ENCODE measurements at regions not wholly inside any gene's neighbourhood (a gene's known extent, or its start where the extent isn't known, plus 50 kb on each side); places are given as distances from the start of the nearest gene placed in this dataset.

DNA sequence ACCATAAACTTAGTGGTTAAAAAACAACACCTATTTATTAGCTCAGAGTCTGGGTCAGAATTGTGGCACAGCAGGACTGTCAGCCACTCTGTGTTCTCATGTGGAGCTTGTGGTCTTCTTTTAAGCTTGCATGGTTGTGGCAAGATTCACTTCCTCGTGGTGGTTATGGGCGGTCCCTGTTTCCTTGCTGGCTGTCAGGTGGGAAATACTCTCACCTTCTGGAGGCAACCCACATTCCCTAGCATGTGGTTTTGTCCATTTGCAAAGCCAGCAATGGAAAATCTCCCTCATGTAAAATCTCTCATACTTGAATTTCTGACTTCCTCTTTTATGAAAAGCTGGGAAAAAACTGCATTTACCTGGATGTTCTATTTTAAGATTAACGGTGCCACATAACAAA is 229.8 kb downstream of the ALX1 start:
- TF ChIP-seq, protein P1, sequence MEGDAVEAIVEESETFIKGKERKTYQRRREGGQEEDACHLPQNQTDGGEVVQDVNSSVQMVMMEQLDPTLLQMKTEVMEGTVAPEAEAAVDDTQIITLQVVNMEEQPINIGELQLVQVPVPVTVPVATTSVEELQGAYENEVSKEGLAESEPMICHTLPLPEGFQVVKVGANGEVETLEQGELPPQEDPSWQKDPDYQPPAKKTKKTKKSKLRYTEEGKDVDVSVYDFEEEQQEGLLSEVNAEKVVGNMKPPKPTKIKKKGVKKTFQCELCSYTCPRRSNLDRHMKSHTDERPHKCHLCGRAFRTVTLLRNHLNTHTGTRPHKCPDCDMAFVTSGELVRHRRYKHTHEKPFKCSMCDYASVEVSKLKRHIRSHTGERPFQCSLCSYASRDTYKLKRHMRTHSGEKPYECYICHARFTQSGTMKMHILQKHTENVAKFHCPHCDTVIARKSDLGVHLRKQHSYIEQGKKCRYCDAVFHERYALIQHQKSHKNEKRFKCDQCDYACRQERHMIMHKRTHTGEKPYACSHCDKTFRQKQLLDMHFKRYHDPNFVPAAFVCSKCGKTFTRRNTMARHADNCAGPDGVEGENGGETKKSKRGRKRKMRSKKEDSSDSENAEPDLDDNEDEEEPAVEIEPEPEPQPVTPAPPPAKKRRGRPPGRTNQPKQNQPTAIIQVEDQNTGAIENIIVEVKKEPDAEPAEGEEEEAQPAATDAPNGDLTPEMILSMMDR (conservative IDR thresholded peaks at IDR 0.05) = no peak

DNA sequence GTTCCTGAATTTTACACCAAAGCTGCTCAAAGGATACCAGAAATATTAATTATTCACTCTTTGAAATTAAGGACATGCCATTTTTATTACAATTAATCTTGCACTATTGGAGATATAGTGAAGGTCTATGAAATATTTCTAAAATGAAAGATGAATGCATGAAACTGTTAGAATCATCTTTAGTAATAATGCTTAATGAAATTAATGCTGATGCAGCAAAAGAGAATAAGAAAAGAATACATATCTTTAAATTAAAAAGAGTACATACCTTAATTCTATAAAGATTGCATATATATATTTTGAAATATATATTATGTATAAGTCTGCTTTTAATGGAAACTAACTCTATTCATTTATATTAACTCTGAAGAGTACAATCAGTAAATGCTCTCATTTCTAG is 236.0 kb downstream of the ALX1 start:
- Histone ChIP-seq H3K4me3 (ENCODE audit: low read length) (no peak overlapping the region), H3K36me3 (ENCODE audit: control insufficient read depth, insufficient read depth, low read length) (no peaks in the 10 kb centered on the region), H3K9ac (ENCODE audit: extremely low read depth, low read length, poor library complexity, severe bottlenecking) (no peak overlapping the region), H3K9me3 (ENCODE audit: control insufficient read depth, low read length) (no peaks in the 10 kb centered on the region), H3K27me3 (ENCODE audit: control insufficient read depth, insufficient read depth, low read length, poor library complexity, severe bottlenecking) (no peaks in the 10 kb centered on the region), H3K27ac (ENCODE audit: low read depth, low read length) (no peak overlapping the region), H3K4me1 (ENCODE audit: control insufficient read depth, insufficient read depth, low read length) (peaks cover 3% of the 10 kb centered on the region)
- Mint-ChIP-seq H3K9me3 (no peaks in the 10 kb centered on the region), H3K27me3 (ENCODE audit: insufficient read depth) (no peaks in the 10 kb centered on the region), H3K36me3 (ENCODE audit: low read depth) (no peaks in the 10 kb centered on the region), H3K4me1 (peaks cover 29% of the 10 kb centered on the region), H3K27ac (no peak overlapping the region), H3K4me3 (no peak overlapping the region)
- DNase-seq = no peak
- TF ChIP-seq, protein P1 (conservative IDR thresholded peaks at IDR 0.05) = no peak

More for the DNA sequence above, 229.8 kb downstream of the ALX1 start:
- Histone ChIP-seq H3K9ac (ENCODE audit: extremely low read depth, low read length, poor library complexity, severe bottlenecking) (no peak overlapping the region), H3K27ac (ENCODE audit: low read depth, low read length) (no peak overlapping the region), H3K9me3 (ENCODE audit: control insufficient read depth, low read length) (peaks cover 7% of the 10 kb centered on the region), H3K4me3 (ENCODE audit: low read length) (peak overlapping the region; percentile 32), H3K27me3 (ENCODE audit: control insufficient read depth, insufficient read depth, low read length, poor library complexity, severe bottlenecking) (no peaks in the 10 kb centered on the region), H3K36me3 (ENCODE audit: control insufficient read depth, insufficient read depth, low read length) (no peaks in the 10 kb centered on the region), H3K4me1 (ENCODE audit: control insufficient read depth, insufficient read depth, low read length) (no peaks in the 10 kb centered on the region)
- H3K9me3 Mint-ChIP-seq = no peaks in the 10 kb centered on the region
- H3K4me3 Mint-ChIP-seq = no peak overlapping the region
- DNase-seq = peak; percentile 75
- peaks cover 27% of the 10 kb centered on the region for H3K4me1 Mint-ChIP-seq
- H3K36me3 Mint-ChIP-seq (ENCODE audit: low read depth) = no peaks in the 10 kb centered on the region
- H3K27me3 Mint-ChIP-seq (ENCODE audit: insufficient read depth) = no peaks in the 10 kb centered on the region
- no peak overlapping the region for H3K27ac Mint-ChIP-seq
- 88% methylated on average over 3 of the region's 3 CpGs; no CpG with 5 or more reads in 1 of the 2 experiments for WGBS, 2 experiments (ENCODE audit: insufficient coverage in 1 of 2, insufficient read length in 1 of 2)

DNA sequence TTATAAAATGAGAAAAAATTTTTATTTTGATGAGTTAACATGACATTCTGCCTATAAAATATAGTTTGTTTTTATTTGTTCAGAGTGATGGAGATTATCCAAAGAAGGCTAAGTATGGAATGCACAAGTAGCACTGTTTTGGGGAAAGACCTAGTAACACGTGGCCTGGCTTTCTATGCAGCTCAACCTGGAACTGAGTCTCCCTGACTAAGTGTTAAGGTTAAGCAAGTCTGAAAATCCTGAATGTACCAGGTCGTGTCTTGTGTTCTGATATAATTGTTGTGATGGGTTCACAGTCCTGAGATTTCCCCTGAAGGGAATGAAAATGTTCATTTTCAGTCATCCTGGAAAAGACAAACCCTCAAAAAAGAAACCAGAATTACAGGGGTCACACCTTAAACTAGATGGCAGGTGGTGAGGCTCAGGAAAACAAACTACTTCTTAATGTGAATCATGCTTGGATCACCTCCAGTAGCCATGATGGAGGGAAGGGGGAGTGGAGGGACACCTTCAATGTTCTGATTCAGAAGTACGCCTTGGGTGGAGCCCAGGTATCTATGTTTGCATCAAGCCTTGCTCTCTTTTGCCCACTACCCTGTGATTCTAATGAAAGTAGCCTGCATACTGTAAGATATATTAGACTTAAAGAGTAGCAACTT is 236.8 kb downstream of the ALX1 start:
- H3K4me3 Mint-ChIP-seq = no peak overlapping the region
- H3K36me3 Mint-ChIP-seq (ENCODE audit: low read depth) = no peaks in the 10 kb centered on the region
- no peaks in the 10 kb centered on the region for H3K27me3 ChIP-seq (ENCODE audit: control insufficient read depth, insufficient read depth, low read length, poor library complexity, severe bottlenecking)
- H3K4me1 ChIP-seq (ENCODE audit: control insufficient read depth, insufficient read depth, low read length) = peaks cover 3% of the 10 kb centered on the region
- no peak overlapping the region for H3K4me3 ChIP-seq (ENCODE audit: low read length)
- no peak overlapping the region for H3K27ac ChIP-seq (ENCODE audit: low read depth, low read length)
- 86 to 89% methylated on average over 1 to 3 of the region's 3 CpGs for WGBS, 2 experiments (ENCODE audit: insufficient coverage in 1 of 2, insufficient read length in 1 of 2)
- DNase-seq = no peak
- H3K9ac ChIP-seq (ENCODE audit: extremely low read depth, low read length, poor library complexity, severe bottlenecking) = no peak overlapping the region
- H3K36me3 ChIP-seq (ENCODE audit: control insufficient read depth, insufficient read depth, low read length) = no peaks in the 10 kb centered on the region
- no peaks in the 10 kb centered on the region for H3K9me3 Mint-ChIP-seq
- H3K9me3 ChIP-seq (ENCODE audit: control insufficient read depth, low read length) = no peaks in the 10 kb centered on the region
- no peaks in the 10 kb centered on the region for H3K27me3 Mint-ChIP-seq (ENCODE audit: insufficient read depth)
- H3K27ac Mint-ChIP-seq = no peak overlapping the region
- TF ChIP-seq, protein P1 (conservative IDR thresholded peaks at IDR 0.05) = no peak
- peaks cover 29% of the 10 kb centered on the region for H3K4me1 Mint-ChIP-seq

Measured in endodermal cell (in vitro differentiated cells).